ENCODE measurements at regions not wholly inside any gene's neighbourhood (a gene's known extent, or its start where the extent isn't known, plus 50 kb on each side); places are given as distances from the start of the nearest gene placed in this dataset.

DNA sequence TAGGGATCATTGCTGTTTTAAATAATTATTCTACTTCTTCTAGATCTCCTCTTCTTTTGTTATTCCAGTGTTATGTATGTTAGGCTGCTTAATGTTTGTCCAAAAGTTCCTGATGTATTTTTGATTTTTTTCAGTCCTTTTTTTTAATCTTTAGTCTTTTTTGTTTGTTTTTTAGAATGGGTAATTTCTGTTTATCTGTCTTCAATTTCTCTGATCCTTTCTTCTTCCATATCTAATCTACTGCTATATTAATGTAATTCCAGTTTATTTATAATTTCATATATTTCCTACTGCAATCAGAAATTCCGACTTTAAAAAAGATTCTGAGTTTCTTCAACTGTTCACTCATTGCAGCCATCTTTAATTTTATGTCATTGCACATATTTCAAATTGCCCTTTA is 452.8 kb upstream of the POT1 start:
- TF ChIP-seq, protein P1, sequence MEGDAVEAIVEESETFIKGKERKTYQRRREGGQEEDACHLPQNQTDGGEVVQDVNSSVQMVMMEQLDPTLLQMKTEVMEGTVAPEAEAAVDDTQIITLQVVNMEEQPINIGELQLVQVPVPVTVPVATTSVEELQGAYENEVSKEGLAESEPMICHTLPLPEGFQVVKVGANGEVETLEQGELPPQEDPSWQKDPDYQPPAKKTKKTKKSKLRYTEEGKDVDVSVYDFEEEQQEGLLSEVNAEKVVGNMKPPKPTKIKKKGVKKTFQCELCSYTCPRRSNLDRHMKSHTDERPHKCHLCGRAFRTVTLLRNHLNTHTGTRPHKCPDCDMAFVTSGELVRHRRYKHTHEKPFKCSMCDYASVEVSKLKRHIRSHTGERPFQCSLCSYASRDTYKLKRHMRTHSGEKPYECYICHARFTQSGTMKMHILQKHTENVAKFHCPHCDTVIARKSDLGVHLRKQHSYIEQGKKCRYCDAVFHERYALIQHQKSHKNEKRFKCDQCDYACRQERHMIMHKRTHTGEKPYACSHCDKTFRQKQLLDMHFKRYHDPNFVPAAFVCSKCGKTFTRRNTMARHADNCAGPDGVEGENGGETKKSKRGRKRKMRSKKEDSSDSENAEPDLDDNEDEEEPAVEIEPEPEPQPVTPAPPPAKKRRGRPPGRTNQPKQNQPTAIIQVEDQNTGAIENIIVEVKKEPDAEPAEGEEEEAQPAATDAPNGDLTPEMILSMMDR (IDR thresholded peaks at IDR 0.05; ENCODE audit: low read length): no peak
- no peak for TF ChIP-seq EZH2 (IDR thresholded peaks at IDR 0.05; ENCODE audit: borderline replicate concordance, low read length)

Data from OCI-LY1 (cell line).